ENCODE measurements at regions not wholly inside any gene's neighbourhood (a gene's known extent, or its start where the extent isn't known, plus 50 kb on each side); places are given as distances from the start of the nearest gene placed in this dataset.

- Histone ChIP-seq H3K27ac (no peak overlapping the region), H3K4me1 (no peaks in the 10 kb centered on the region)
- intact Hi-C loops (cut with DNase I), result no loop called here
Observed at GRCh38 chr1:229710746-229711145, 84.7 kb downstream of the URB2 start.

GRCh38 chr1:229714306-229714705 lies 88.3 kb downstream of the URB2 start:
- TF ChIP-seq CTCF (IDR thresholded peaks at IDR 0.05), result no peak
- ATAC-seq, result no peak
- Histone ChIP-seq H3K4me3 (no peak overlapping the region), H3K27me3 (ENCODE audit: insufficient read depth in 3 of 3, low read length in 2 of 3) (no peaks in the 10 kb centered on the region), H3K9me3 (no peaks in the 10 kb centered on the region), H3K4me1 (no peaks in the 10 kb centered on the region), H3K27ac (no peak overlapping the region), H3K36me3 (ENCODE audit: insufficient read depth in 1 of 2, low read depth in 1 of 2) (no peaks in the 10 kb centered on the region)
- intact Hi-C loops (cut with DNase I), result no loop called here
- WGBS, 3 donors, result 94 to 99% (median 97%) methylated on average over 2 of the region's 2 CpGs
- DNase-seq, result no peak

More at GRCh38 chr1:229710746-229711145, 84.7 kb downstream of the URB2 start:
- Histone ChIP-seq H3K9me3 (no peaks in the 10 kb centered on the region), H3K36me3 (ENCODE audit: insufficient read depth in 1 of 2, low read depth in 1 of 2) (no peaks in the 10 kb centered on the region), H3K27me3 (ENCODE audit: insufficient read depth in 3 of 3, low read length in 2 of 3) (no peaks in the 10 kb centered on the region), H3K4me3 (no peak overlapping the region)
- DNase-seq, result no peak
- no peak for TF ChIP-seq CTCF (IDR thresholded peaks at IDR 0.05)
- ATAC-seq, result no peak

- TF ChIP-seq CTCF (IDR thresholded peaks at IDR 0.05), result no peak
- Histone ChIP-seq H3K4me3 (no peak overlapping the region), H3K9me3 (no peaks in the 10 kb centered on the region), H3K27ac (no peak overlapping the region), H3K36me3 (ENCODE audit: insufficient read depth in 1 of 2, low read depth in 1 of 2) (no peaks in the 10 kb centered on the region), H3K4me1 (no peaks in the 10 kb centered on the region), H3K27me3 (ENCODE audit: insufficient read depth in 3 of 3, low read length in 2 of 3) (no peaks in the 10 kb centered on the region)
- intact Hi-C loops (cut with DNase I), result no loop called here
- 85 to 88% (median 86%) methylated on average over 8 of the region's 8 CpGs for WGBS, 3 donors
- no peak for DNase-seq
- ATAC-seq, result no peak
Observed at GRCh38 chr1:229714964-229715603, 89.0 kb downstream of the URB2 start.

GRCh38 chr1:229716069-229716468 lies 90.0 kb downstream of the URB2 start:
- Histone ChIP-seq H3K4me1 (no peaks in the 10 kb centered on the region), H3K4me3 (no peak overlapping the region), H3K9me3 (no peaks in the 10 kb centered on the region), H3K27me3 (ENCODE audit: insufficient read depth in 3 of 3, low read length in 2 of 3) (no peaks in the 10 kb centered on the region), H3K36me3 (ENCODE audit: insufficient read depth in 1 of 2, low read depth in 1 of 2) (no peaks in the 10 kb centered on the region), H3K27ac (no peak overlapping the region)
- ATAC-seq, result no peak
- no peak for DNase-seq
- intact Hi-C loops (cut with DNase I), result no loop called here
- WGBS, 3 donors, result 75 to 78% (median 76%) methylated on average over 10 of the region's 10 CpGs
- TF ChIP-seq CTCF (IDR thresholded peaks at IDR 0.05), result no peak

- DNase-seq (no peak), ATAC-seq (peak in 1 of 4 donors; percentile 25)
- Histone ChIP-seq H3K27me3 (ENCODE audit: insufficient read depth in 3 of 3, low read length in 2 of 3) (no peaks in the 10 kb centered on the region), H3K9me3 (no peaks in the 10 kb centered on the region), H3K27ac (no peak overlapping the region), H3K4me1 (no peaks in the 10 kb centered on the region), H3K36me3 (ENCODE audit: insufficient read depth in 1 of 2, low read depth in 1 of 2) (no peaks in the 10 kb centered on the region), H3K4me3 (no peak overlapping the region)
- WGBS, 3 donors, result 82 to 85% (median 82%) methylated on average over 7 of the region's 7 CpGs
- intact Hi-C loops (cut with DNase I), result no loop called here
- no peak for TF ChIP-seq CTCF (IDR thresholded peaks at IDR 0.05)
Observed at GRCh38 chr1:229716704-229717103, 90.7 kb downstream of the URB2 start.
